ENCODE measurements at regions not wholly inside any gene's neighbourhood (a gene's known extent, or its start where the extent isn't known, plus 50 kb on each side); places are given as distances from the start of the nearest gene placed in this dataset.

GRCh38 chrX:14228611-14229010 lies 198.9 kb upstream of the GEMIN8 start:
- TF ChIP-seq CREB1 (CRISPR knock-in tag; IDR thresholded peaks at IDR 0.05), result no peak
- TF ChIP-seq CTCF (IDR thresholded peaks at IDR 0.05), result no peak
- TF ChIP-seq KAT7 (CRISPR knock-in tag; IDR thresholded peaks at IDR 0.05; ENCODE audit: borderline replicate concordance), result no peak
- TF ChIP-seq HMGXB4 (CRISPR knock-in tag; IDR thresholded peaks at IDR 0.05), result no peak
- no peak for TF ChIP-seq NFE2L1 (CRISPR knock-in tag; IDR thresholded peaks at IDR 0.05)
- no peak for TF ChIP-seq E2F1 (CRISPR knock-in tag; IDR thresholded peaks at IDR 0.05)
- no peak for TF ChIP-seq IRF2 (CRISPR knock-in tag; IDR thresholded peaks at IDR 0.05; ENCODE audit: borderline replicate concordance, low read depth)
- no peak for TF ChIP-seq E2F4 (CRISPR knock-in tag; IDR thresholded peaks at IDR 0.05; ENCODE audit: borderline replicate concordance, low read depth)
- no peak for TF ChIP-seq ZNF281 (CRISPR knock-in tag; IDR thresholded peaks at IDR 0.05)
